HEK293 (cell line): ENCODE measurements at regions not wholly inside any gene's neighbourhood (a gene's known extent, or its start where the extent isn't known, plus 50 kb on each side); places are given as distances from the start of the nearest gene placed in this dataset.

Source experiments
- HOXA7 ChIP-seq: sonication (generic); formaldehyde crosslinking; IDR thresholded peaks from 2 replicates; pipeline ENCODE4 v1.8.1; 2022; ENCODE audit warnings: missing genetic modification reagents, borderline replicate concordance
- IKZF3 ChIP-seq: fragments of 450-650 bp; IDR thresholded peaks from 2 replicates; pipeline ENCODE4 v1.5.0; 2018; ENCODE audit warnings: missing biosample characterization, mild to moderate bottlenecking, missing genetic modification characterization, moderate library complexity
- REPIN1 ChIP-seq: fragments of 450-650 bp; formaldehyde crosslinking; IDR thresholded peaks from 2 replicates; pipeline ENCODE4 v1.5.1; 2017; ENCODE audit warnings: missing biosample characterization, missing genetic modification characterization, low read depth
- YY1 ChIP-seq: fragments of 450-650 bp; formaldehyde crosslinking; IDR thresholded peaks from 2 replicates; pipeline ENCODE4 v1.5.1; 2018; ENCODE audit warnings: missing biosample characterization, missing genetic modification characterization
- ZBTB11 ChIP-seq: fragments of 450-650 bp; formaldehyde crosslinking; conservative IDR thresholded peaks from 2 replicates; pipeline ENCODE4 v1.5.1; 2016; ENCODE audit warnings: low read depth, missing biosample characterization, missing genetic modification characterization
- ZNF10 ChIP-seq: fragments of 450-650 bp; formaldehyde crosslinking; IDR thresholded peaks from 2 replicates; pipeline ENCODE4 v1.5.1; 2017; ENCODE audit warnings: missing biosample characterization, missing genetic modification characterization
- ZNF24 ChIP-seq: fragments of 450-650 bp; formaldehyde crosslinking; IDR thresholded peaks from 2 replicates; pipeline ENCODE4 v1.5.1; 2016; ENCODE audit warnings: missing biosample characterization, missing genetic modification characterization
- ZNF549 ChIP-seq: fragments of 450-650 bp; IDR thresholded peaks from 2 replicates; pipeline ENCODE4 v1.5.1; 2018; ENCODE audit warnings: missing biosample characterization, missing genetic modification characterization, mild to moderate bottlenecking, inconsistent platforms, moderate library complexity
- ZNF555 ChIP-seq: fragments of 450-650 bp; formaldehyde crosslinking; conservative IDR thresholded peaks from 2 replicates; pipeline ENCODE4 v1.5.1; 2017; ENCODE audit warnings: missing biosample characterization, mild to moderate bottlenecking, missing genetic modification characterization, inconsistent platforms
- ZNF558 ChIP-seq: fragments of 450-650 bp; formaldehyde crosslinking; IDR thresholded peaks from 2 replicates; pipeline ENCODE4 v1.5.1; 2016; ENCODE audit warnings: missing biosample characterization, missing genetic modification characterization
- ZNF623 ChIP-seq: fragments of 450-650 bp; formaldehyde crosslinking; IDR thresholded peaks from 2 replicates; pipeline ENCODE4 v1.5.1; 2016; ENCODE audit warnings: missing biosample characterization, missing genetic modification characterization
- ZNF707 ChIP-seq: fragments of 450-650 bp; formaldehyde crosslinking; IDR thresholded peaks from 2 replicates; pipeline ENCODE4 v1.5.1; 2016; ENCODE audit warnings: missing biosample characterization, missing genetic modification characterization
- TF ChIP-seq, protein P1 (sequence below): fragments of 450-650 bp; formaldehyde crosslinking; IDR thresholded peaks from 2 replicates; pipeline ENCODE4 v1.5.1; 2016; ENCODE audit warnings: missing biosample characterization, missing genetic modification characterization
- TF ChIP-seq, protein P2 (sequence below): fragments of 450-650 bp; formaldehyde crosslinking; IDR thresholded peaks from 2 replicates; pipeline ENCODE4 v1.5.1; 2016; ENCODE audit warnings: missing biosample characterization, missing genetic modification characterization

- TF ChIP-seq, protein P1, sequence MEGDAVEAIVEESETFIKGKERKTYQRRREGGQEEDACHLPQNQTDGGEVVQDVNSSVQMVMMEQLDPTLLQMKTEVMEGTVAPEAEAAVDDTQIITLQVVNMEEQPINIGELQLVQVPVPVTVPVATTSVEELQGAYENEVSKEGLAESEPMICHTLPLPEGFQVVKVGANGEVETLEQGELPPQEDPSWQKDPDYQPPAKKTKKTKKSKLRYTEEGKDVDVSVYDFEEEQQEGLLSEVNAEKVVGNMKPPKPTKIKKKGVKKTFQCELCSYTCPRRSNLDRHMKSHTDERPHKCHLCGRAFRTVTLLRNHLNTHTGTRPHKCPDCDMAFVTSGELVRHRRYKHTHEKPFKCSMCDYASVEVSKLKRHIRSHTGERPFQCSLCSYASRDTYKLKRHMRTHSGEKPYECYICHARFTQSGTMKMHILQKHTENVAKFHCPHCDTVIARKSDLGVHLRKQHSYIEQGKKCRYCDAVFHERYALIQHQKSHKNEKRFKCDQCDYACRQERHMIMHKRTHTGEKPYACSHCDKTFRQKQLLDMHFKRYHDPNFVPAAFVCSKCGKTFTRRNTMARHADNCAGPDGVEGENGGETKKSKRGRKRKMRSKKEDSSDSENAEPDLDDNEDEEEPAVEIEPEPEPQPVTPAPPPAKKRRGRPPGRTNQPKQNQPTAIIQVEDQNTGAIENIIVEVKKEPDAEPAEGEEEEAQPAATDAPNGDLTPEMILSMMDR (tag by site-specific recombination): no peak
- TF ChIP-seq IKZF3 (tag by site-specific recombination) (no peak), REPIN1 (tag by site-specific recombination) (no peak), ZNF707 (tag by site-specific recombination) (no peak), ZNF24 (tag by site-specific recombination) (no peak), HOXA7 (no peak), ZNF555 (tag by site-specific recombination) (no peak), ZNF549 (tag by site-specific recombination) (no peak), ZNF558 (tag by site-specific recombination) (no peak), ZNF623 (tag by site-specific recombination) (no peak), YY1 (tag by site-specific recombination) (no peak), ZBTB11 (tag by site-specific recombination) (no peak), ZNF10 (tag by site-specific recombination) (no peak)
- TF ChIP-seq, protein P2, sequence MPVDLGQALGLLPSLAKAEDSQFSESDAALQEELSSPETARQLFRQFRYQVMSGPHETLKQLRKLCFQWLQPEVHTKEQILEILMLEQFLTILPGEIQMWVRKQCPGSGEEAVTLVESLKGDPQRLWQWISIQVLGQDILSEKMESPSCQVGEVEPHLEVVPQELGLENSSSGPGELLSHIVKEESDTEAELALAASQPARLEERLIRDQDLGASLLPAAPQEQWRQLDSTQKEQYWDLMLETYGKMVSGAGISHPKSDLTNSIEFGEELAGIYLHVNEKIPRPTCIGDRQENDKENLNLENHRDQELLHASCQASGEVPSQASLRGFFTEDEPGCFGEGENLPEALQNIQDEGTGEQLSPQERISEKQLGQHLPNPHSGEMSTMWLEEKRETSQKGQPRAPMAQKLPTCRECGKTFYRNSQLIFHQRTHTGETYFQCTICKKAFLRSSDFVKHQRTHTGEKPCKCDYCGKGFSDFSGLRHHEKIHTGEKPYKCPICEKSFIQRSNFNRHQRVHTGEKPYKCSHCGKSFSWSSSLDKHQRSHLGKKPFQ (tag by site-specific recombination): no peak
Observed at GRCh38 chr13:78131811-78132210, 213.2 kb upstream of the EDNRB start.
